Breast epithelium (tissue), 4 donors: ENCODE measurements at regions not wholly inside any gene's neighbourhood (a gene's known extent, or its start where the extent isn't known, plus 50 kb on each side); places are given as distances from the start of the nearest gene placed in this dataset.

Experiments
- DNase-seq, 2 donors: peaks; one replicate each; pipeline ENCODE4 v3.0.0-alpha.2; 2019; ENCODE audit warnings: low spot score in 2 of 2
- H3K27ac ChIP-seq, 2 donors: fragments of 200-600 bp; sonication (generic) in 1 of 2; one replicate each; pipeline ENCODE4 v1.5.1; 2016 to 2019; ENCODE audit warnings: mild to moderate bottlenecking in 1 of 2
- H3K27me3 ChIP-seq, 2 donors: fragments of 200-600 bp; sonication (generic) in 1 of 2; one replicate each; pipeline versions ENCODE4 v1.5.1 to v1.6.0; 2017 to 2019; ENCODE audit warnings: control low read depth in 1 of 2, mild to moderate bottlenecking in 1 of 2
- H3K36me3 ChIP-seq: fragments of 200-600 bp; one replicate; pipeline ENCODE4 v1.5.1; 2019
- H3K4me1 ChIP-seq, 2 donors: fragments of 200-600 bp; sonication (generic); one replicate each; pipeline ENCODE4 v1.5.1; 2016 to 2019; ENCODE audit warnings: control low read depth in 1 of 2
- H3K4me3 ChIP-seq, 3 donors: fragments of 200-600 bp; sonication (generic); 1 replicate in 2 of 3; 2 replicates in 1 of 3; pipeline ENCODE4 v1.5.1; 2016 to 2019; ENCODE audit warnings: mild to moderate bottlenecking in 3 of 3, moderate library complexity in 2 of 3
- H3K9me3 ChIP-seq, 2 donors: fragments of 200-600 bp; sonication (generic) in 1 of 2; one replicate each; pipeline ENCODE4 v1.5.1; 2016 to 2019; ENCODE audit warnings: control low read depth in 1 of 2
- POLR2A ChIP-seq: fragments of 450-650 bp; IDR thresholded peaks from one replicate; pipeline ENCODE4 v1.6.1; 2016; ENCODE audit warnings: antibody characterized with exemption, mild to moderate bottlenecking, moderate library complexity
- POLR2AphosphoS5 ChIP-seq, 3 donors: sonication (generic); formaldehyde crosslinking; IDR thresholded peaks; one replicate each; pipeline ENCODE4 v1.6.1; 2017; ENCODE audit warnings: antibody characterized with exemption in 3 of 3
- intact Hi-C: fragments of 100-400 bp; cut with DNase I; formaldehyde crosslinking; loops from one replicate; pipeline ENCODE4 v1.15.1; 2023; ENCODE audit warnings: low total_unique reads
- TF ChIP-seq, protein P1 (sequence below), 3 donors: fragments of 450-650 bp; IDR thresholded peaks; one replicate each; pipeline ENCODE4 v1.5.1; 2016 to 2017; ENCODE audit warnings: antibody characterized with exemption in 3 of 3, mild to moderate bottlenecking in 3 of 3, moderate library complexity in 3 of 3

DNA sequence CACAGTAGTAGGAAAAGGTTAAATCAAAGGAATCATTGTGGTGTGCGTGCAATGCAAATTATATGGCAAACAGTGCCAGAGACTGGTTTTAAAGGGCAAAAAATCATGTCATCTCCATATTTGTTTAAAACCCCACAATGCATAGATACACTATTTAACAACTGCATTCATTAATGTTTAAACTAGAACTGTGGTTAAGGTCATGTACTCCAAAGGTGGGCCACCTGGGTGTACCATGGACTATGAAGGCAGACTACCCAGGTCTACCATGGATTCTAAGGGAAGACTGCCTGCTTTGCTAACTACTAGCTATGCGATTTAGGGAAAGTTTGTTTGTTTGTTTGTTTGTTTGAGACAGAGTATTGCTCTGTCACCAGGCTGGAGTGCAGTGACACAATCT lies 356.3 kb downstream of the ZEB2 start:
- no peaks in the 10 kb centered on the region for H3K4me1 ChIP-seq
- TF ChIP-seq, protein P1, sequence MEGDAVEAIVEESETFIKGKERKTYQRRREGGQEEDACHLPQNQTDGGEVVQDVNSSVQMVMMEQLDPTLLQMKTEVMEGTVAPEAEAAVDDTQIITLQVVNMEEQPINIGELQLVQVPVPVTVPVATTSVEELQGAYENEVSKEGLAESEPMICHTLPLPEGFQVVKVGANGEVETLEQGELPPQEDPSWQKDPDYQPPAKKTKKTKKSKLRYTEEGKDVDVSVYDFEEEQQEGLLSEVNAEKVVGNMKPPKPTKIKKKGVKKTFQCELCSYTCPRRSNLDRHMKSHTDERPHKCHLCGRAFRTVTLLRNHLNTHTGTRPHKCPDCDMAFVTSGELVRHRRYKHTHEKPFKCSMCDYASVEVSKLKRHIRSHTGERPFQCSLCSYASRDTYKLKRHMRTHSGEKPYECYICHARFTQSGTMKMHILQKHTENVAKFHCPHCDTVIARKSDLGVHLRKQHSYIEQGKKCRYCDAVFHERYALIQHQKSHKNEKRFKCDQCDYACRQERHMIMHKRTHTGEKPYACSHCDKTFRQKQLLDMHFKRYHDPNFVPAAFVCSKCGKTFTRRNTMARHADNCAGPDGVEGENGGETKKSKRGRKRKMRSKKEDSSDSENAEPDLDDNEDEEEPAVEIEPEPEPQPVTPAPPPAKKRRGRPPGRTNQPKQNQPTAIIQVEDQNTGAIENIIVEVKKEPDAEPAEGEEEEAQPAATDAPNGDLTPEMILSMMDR (IDR thresholded peaks at IDR 0.05), result no peak
- H3K27ac ChIP-seq, result no peak overlapping the region
- no peak for DNase-seq
- H3K9me3 ChIP-seq, result no peaks in the 10 kb centered on the region
- no peaks in the 10 kb centered on the region for H3K36me3 ChIP-seq
- intact Hi-C loops, result no loop called here
- no peak overlapping the region for H3K4me3 ChIP-seq
- H3K27me3 ChIP-seq, result no peaks in the 10 kb centered on the region

DNA sequence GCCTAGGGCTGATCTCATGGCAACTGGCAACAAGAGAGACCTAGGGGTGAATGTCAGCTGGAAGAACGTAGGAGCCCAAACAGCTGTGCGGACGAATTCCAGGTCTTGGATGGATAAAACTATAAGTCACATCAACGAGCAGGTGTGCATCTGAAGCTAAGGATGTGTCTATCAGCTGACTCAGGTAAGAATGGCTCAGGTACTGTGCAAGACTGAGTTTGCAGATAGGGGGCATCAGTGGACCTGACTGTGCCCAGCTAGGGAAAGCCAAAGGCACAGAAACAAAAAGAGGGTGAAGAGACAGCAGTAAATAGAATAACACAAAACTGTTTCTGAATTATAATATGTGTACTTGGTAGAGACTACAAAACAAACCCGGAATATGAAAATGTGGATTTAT lies 357.3 kb downstream of the ZEB2 start:
- intact Hi-C loops, result no loop called here
- Histone ChIP-seq H3K4me1 (no peaks in the 10 kb centered on the region), H3K9me3 (no peaks in the 10 kb centered on the region), H3K27me3 (no peaks in the 10 kb centered on the region), H3K27ac (no peak overlapping the region), H3K4me3 (no peak overlapping the region), H3K36me3 (no peaks in the 10 kb centered on the region)
- TF ChIP-seq POLR2AphosphoS5 (IDR thresholded peaks at IDR 0.05) (no peak), POLR2A (no peak)
- TF ChIP-seq, protein P1 (IDR thresholded peaks at IDR 0.05), result no peak
- no peak for DNase-seq

DNA sequence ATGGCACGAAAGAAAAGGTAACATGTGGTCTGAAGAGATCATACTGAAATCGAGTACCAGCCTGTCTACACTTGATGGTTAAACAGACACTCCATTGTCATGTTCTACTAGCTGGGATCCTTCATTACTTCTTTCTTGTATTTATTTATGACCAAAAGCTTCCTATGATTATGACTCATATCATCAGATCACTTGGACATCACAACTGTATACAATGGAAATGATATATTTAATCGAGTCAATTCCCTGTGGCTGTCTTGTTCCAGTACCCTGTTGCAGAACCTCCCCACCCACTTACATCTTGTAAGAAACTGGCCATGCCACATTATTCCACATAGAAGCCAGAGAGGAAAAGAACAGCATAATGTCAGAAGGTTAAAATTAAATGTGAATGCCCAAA lies 358.9 kb downstream of the ZEB2 start:
- H3K27ac ChIP-seq, result no peak overlapping the region
- no peaks in the 10 kb centered on the region for H3K36me3 ChIP-seq
- no peak for TF ChIP-seq POLR2AphosphoS5 (IDR thresholded peaks at IDR 0.05)
- TF ChIP-seq, protein P1 (IDR thresholded peaks at IDR 0.05), result no peak
- no peak for TF ChIP-seq POLR2A
- H3K9me3 ChIP-seq, result no peaks in the 10 kb centered on the region
- no peak overlapping the region for H3K4me3 ChIP-seq
- H3K4me1 ChIP-seq, result no peaks in the 10 kb centered on the region
- H3K27me3 ChIP-seq, result no peaks in the 10 kb centered on the region
- DNase-seq, result no peak
- intact Hi-C loops, result loop anchor here (2.0 kb wide), 1 partner anchor 56 kb away; no protein-coding TSS in a partner anchor

DNA sequence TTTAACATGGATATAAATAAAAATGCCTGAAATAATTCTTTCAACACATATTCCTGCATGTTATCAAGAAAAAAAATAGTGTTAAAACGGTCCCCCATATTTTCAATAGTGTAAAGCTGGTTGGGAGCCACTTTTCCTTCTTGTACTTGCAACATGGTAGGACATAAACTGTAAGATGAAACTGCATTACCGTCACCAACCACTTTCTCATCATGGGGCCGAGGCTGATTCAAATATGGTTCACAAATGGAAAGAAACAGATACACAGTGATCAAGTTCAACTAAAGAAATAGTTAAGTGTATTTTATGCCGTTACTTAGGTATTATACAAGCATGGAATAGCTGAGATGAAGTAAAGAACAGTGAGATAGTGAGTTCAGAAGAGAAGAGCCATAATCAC lies 360.7 kb downstream of the ZEB2 start:
- Histone ChIP-seq H3K27ac (no peak overlapping the region), H3K27me3 (no peaks in the 10 kb centered on the region), H3K4me3 (no peak overlapping the region), H3K36me3 (no peaks in the 10 kb centered on the region), H3K9me3 (no peaks in the 10 kb centered on the region), H3K4me1 (no peaks in the 10 kb centered on the region)
- DNase-seq, result no peak
- intact Hi-C loops, result loop anchor here (5.0 kb wide), 1 partner anchor 577 kb away; no protein-coding TSS in a partner anchor
- TF ChIP-seq POLR2AphosphoS5 (IDR thresholded peaks at IDR 0.05) (no peak), POLR2A (no peak)
- TF ChIP-seq, protein P1 (IDR thresholded peaks at IDR 0.05), result no peak

DNA sequence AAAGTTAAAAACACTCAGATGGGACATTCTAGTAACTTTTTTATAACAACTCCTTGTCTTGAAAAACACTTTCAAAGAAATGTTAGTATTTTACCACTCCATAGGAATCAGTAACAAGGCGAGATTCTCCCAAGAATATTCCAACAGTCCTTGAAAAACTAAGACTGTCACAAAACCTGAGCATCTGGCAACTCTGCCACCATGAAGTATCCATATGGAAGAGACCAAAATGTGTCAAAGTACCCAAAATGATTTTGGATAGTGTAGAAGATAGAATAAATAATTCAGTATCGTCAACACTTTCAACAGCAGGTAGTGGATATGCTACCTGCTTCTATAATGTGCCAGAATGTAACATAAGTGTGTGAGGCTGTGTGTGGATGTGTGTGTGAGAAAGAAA lies 361.8 kb downstream of the ZEB2 start:
- intact Hi-C loops, result loop anchor here (5.0 kb wide), 1 partner anchor 576 kb away; no protein-coding TSS in a partner anchor
- DNase-seq, result no peak
- TF ChIP-seq POLR2AphosphoS5 (IDR thresholded peaks at IDR 0.05) (no peak), POLR2A (no peak)
- TF ChIP-seq, protein P1 (IDR thresholded peaks at IDR 0.05), result no peak

More for the DNA sequence above, 361.8 kb downstream of the ZEB2 start:
- Histone ChIP-seq H3K36me3 (no peaks in the 10 kb centered on the region), H3K27me3 (no peaks in the 10 kb centered on the region), H3K27ac (no peak overlapping the region), H3K4me1 (no peaks in the 10 kb centered on the region), H3K4me3 (no peak overlapping the region), H3K9me3 (no peaks in the 10 kb centered on the region)
